ENCODE measurements at regions not wholly inside any gene's neighbourhood (a gene's known extent, or its start where the extent isn't known, plus 50 kb on each side); places are given as distances from the start of the nearest gene placed in this dataset.

DNA sequence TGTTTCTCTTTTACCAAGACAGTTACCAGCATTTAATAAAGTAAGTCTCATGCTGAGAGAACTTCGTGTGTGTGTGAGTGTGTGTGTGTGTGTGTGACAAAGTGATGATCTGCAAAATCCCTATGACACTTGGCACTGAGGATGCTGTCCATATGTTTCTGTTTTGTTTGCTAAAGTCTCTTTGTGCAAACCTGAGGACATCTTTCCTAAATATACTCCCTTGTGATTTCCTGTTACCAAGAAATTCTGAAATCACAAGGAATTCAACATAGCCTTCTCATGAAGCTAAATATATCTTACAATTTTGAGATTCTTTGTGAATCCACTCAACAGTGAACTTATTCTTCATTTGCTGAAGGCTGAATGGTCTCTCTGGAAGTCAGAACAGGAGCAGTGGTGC is 1359.7 kb upstream of the NRXN1 start:
- CTCF ChIA-PET = no interaction called here
- H3K36me3 Mint-ChIP-seq (ENCODE audit: low read depth) = no peaks in the 10 kb centered on the region
- H3K27ac Mint-ChIP-seq = no peak overlapping the region
- H3K27me3 Mint-ChIP-seq = no peaks in the 10 kb centered on the region
- no peak for ATAC-seq
- intact Hi-C loops (cut with micrococcal nuclease) = no loop called here
- DNase-seq = no peak
- H3K4me1 Mint-ChIP-seq (ENCODE audit: low read depth) = no peaks in the 10 kb centered on the region
- POLR2A ChIA-PET = no interaction called here
- peaks cover 10% of the 10 kb centered on the region for H3K9me3 Mint-ChIP-seq
- TF ChIP-seq, protein P1, sequence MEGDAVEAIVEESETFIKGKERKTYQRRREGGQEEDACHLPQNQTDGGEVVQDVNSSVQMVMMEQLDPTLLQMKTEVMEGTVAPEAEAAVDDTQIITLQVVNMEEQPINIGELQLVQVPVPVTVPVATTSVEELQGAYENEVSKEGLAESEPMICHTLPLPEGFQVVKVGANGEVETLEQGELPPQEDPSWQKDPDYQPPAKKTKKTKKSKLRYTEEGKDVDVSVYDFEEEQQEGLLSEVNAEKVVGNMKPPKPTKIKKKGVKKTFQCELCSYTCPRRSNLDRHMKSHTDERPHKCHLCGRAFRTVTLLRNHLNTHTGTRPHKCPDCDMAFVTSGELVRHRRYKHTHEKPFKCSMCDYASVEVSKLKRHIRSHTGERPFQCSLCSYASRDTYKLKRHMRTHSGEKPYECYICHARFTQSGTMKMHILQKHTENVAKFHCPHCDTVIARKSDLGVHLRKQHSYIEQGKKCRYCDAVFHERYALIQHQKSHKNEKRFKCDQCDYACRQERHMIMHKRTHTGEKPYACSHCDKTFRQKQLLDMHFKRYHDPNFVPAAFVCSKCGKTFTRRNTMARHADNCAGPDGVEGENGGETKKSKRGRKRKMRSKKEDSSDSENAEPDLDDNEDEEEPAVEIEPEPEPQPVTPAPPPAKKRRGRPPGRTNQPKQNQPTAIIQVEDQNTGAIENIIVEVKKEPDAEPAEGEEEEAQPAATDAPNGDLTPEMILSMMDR (IDR thresholded peaks at IDR 0.05) = no peak
- no peak overlapping the region for H3K4me3 Mint-ChIP-seq

DNA sequence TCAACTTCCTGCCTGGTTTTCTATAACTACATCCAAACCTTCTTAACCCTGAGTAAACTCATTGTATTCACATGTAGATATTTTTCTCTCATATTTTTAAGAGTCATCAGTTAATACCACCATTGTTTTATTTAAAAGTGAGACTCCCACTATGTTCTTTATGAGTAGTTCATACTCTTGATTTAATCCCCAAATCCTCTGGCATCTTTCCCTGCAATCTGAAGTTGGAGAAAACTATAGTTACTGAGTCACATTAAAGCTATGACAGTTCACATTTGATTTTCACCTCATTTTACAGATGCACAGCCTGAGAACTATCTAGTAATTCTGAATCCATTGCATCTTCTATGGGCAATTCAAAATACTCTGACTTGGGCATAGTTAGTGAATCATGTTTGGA is 1358.7 kb upstream of the NRXN1 start:
- Mint-ChIP-seq H3K4me3 (no peak overlapping the region), H3K27ac (no peak overlapping the region), H3K36me3 (ENCODE audit: low read depth) (no peaks in the 10 kb centered on the region), H3K27me3 (no peaks in the 10 kb centered on the region), H3K4me1 (ENCODE audit: low read depth) (no peaks in the 10 kb centered on the region), H3K9me3 (peaks cover 10% of the 10 kb centered on the region)
- ChIA-PET CTCF (no interaction called here), POLR2A (no interaction called here)
- intact Hi-C loops (cut with micrococcal nuclease) = no loop called here
- DNase-seq (no peak), ATAC-seq (no peak)
- TF ChIP-seq, protein P1 (IDR thresholded peaks at IDR 0.05) = no peak

DNA sequence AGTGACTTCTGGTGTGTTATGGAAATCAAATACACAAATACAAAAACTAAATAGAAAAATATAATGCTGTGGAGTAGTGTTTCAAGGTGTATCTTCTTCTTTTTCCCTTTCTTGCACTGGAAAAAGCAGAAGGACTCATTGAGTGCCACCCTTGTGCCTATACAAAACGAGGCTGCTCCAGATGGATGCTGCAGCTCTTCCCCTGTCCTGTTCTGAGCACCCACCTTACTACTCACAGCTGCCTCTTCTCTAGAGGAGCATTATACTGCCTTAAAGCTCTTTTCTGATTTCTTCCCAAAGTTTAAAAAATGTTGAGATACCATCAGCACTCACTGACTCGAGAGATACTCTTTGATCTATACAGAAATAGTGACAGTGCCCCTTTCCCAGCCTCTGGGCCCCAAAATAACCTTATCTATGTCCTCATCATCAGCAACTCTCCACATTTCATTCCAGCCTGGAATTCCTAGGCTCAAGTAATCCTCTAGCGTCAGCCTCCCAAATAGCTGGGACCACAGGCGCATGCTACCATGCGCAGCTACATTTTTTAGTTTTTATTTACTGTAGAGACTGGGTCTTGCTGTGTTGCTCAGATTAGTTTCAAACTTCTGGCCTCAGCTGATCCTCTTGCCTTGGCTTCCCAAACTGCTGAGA is 1356.1 kb upstream of the NRXN1 start:
- no peaks in the 10 kb centered on the region for H3K4me1 Mint-ChIP-seq (ENCODE audit: low read depth)
- H3K36me3 Mint-ChIP-seq (ENCODE audit: low read depth) = no peaks in the 10 kb centered on the region
- ATAC-seq = no peak
- CTCF ChIA-PET = no interaction called here
- H3K27me3 Mint-ChIP-seq = no peaks in the 10 kb centered on the region
- POLR2A ChIA-PET = no interaction called here
- H3K27ac Mint-ChIP-seq = no peak overlapping the region
- TF ChIP-seq, protein P1 (IDR thresholded peaks at IDR 0.05) = no peak
- DNase-seq = no peak
- H3K9me3 Mint-ChIP-seq = peaks cover 7% of the 10 kb centered on the region
- intact Hi-C loops (cut with micrococcal nuclease) = no loop called here
- H3K4me3 Mint-ChIP-seq = no peak overlapping the region

DNA sequence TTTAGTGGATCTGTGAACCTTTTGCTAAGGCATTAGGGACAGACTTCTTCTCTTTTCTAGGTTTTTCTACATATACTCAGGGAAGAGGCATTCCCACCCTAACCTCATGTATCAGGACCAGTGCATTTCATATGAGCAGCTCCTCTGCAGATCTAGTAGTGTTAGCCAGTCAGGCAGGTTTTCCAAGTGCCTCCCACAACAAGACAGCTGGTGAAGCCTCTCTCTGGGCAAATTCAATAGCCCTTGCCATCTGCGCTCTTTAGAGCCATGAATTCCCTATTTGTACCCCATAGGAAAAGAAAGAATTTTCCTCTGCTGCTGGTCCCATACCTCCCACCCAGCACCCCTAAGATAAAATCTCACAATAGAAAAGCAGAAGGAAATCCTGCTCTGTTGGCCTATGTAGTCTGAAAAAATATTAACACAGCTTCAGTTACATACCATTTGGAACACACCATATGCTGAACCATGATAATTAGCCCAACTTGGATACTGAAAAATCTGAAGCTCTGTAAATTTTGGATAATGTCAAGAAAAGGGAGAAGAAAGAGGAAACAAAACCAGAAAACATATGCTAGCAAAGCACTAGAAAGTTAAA is 1354.6 kb upstream of the NRXN1 start:
- Mint-ChIP-seq H3K27me3 (no peaks in the 10 kb centered on the region), H3K36me3 (ENCODE audit: low read depth) (no peaks in the 10 kb centered on the region), H3K4me3 (no peak overlapping the region), H3K9me3 (peaks cover 4% of the 10 kb centered on the region), H3K27ac (no peak overlapping the region), H3K4me1 (ENCODE audit: low read depth) (no peaks in the 10 kb centered on the region)
- POLR2A ChIA-PET = no interaction called here
- CTCF ChIA-PET = no interaction called here
- TF ChIP-seq, protein P1 (IDR thresholded peaks at IDR 0.05) = no peak
- intact Hi-C loops (cut with micrococcal nuclease) = no loop called here
- no peak for DNase-seq
- ATAC-seq = no peak

DNA sequence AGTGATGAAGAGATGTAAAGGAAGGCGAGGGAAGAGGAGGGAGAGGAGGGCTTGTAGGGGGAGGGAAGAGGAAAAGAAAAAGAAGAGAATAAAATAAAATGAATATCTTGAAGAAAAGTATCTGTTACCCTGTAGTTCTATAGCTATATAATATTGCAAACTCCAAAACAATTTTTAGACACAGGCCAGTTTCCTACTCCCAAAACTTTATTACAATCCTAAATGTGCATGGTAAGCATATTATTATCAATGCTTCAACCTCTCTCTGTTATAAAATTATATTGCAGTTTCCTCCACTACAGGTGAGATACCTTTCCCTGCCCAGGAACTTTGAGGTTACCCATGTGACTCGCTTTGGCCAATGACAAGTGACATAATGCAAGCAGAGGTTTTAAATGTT is 1351.6 kb upstream of the NRXN1 start:
- H3K27ac Mint-ChIP-seq = no peak overlapping the region
- POLR2A ChIA-PET = no interaction called here
- no peaks in the 10 kb centered on the region for H3K27me3 Mint-ChIP-seq
- H3K9me3 Mint-ChIP-seq = peaks cover 7% of the 10 kb centered on the region
- DNase-seq = no peak
- no peak for ATAC-seq
- no peaks in the 10 kb centered on the region for H3K36me3 Mint-ChIP-seq (ENCODE audit: low read depth)
- no peak overlapping the region for H3K4me3 Mint-ChIP-seq
- no peaks in the 10 kb centered on the region for H3K4me1 Mint-ChIP-seq (ENCODE audit: low read depth)
- CTCF ChIA-PET = no interaction called here
- intact Hi-C loops (cut with micrococcal nuclease) = no loop called here
- TF ChIP-seq, protein P1 (IDR thresholded peaks at IDR 0.05) = no peak
